OCI-LY1 (cell line): ENCODE measurements at regions not wholly inside any gene's neighbourhood (a gene's known extent, or its start where the extent isn't known, plus 50 kb on each side); places are given as distances from the start of the nearest gene placed in this dataset.

Source experiments
- H2AFZ ChIP-seq: fragments of 200-600 bp; sonication (generic), shearing (Covaris generic); 2 replicates; pipeline ENCODE4 v1.6.0; 2014; ENCODE audit warnings: antibody characterized with exemption, mild to moderate bottlenecking, low read length
- H3F3A ChIP-seq: fragments of 200-600 bp; sonication (generic), shearing (Covaris generic); 2 replicates; pipeline ENCODE4 v1.6.0; 2014; ENCODE audit warnings: mild to moderate bottlenecking, antibody characterized with exemption, low read length, moderate library complexity; ENCODE audit not compliant: insufficient read depth
- H3K27ac ChIP-seq: fragments of 200-600 bp; sonication (generic); 2 replicates; pipeline ENCODE4 v1.5.1; 2014; ENCODE audit warnings: low read length, mixed run types, mild to moderate bottlenecking, low read depth; ENCODE audit not compliant: poor library complexity, severe bottlenecking
- H3K27me3 ChIP-seq: fragments of 200-600 bp; sonication (generic); 2 replicates; pipeline ENCODE4 v1.6.0; 2014; ENCODE audit warnings: antibody characterized with exemption, mild to moderate bottlenecking, low read length, moderate library complexity; ENCODE audit not compliant: insufficient read depth
- H3K36me3 ChIP-seq: fragments of 200-600 bp; sonication (generic); 2 replicates; pipeline ENCODE4 v1.6.1; 2014; ENCODE audit warnings: mild to moderate bottlenecking, antibody characterized with exemption, low read length, moderate library complexity, mixed read lengths; ENCODE audit not compliant: insufficient read depth
- H3K4me1 ChIP-seq: fragments of 200-600 bp; sonication (generic); 2 replicates; pipeline ENCODE4 v1.5.1; 2014; ENCODE audit warnings: mild to moderate bottlenecking, low read length, moderate library complexity; ENCODE audit not compliant: insufficient read depth, severe bottlenecking
- H3K4me2 ChIP-seq: fragments of 200-600 bp; sonication (generic), shearing (Covaris generic); 2 replicates; pipeline ENCODE4 v1.6.1; 2014; ENCODE audit warnings: low read length
- H3K4me3 ChIP-seq: fragments of 200-600 bp; sonication (generic); 2 replicates; pipeline ENCODE4 v1.5.1; 2014; ENCODE audit warnings: low read length, low read depth, mild to moderate bottlenecking, mixed read lengths; ENCODE audit not compliant: poor library complexity, severe bottlenecking
- H3K79me2 ChIP-seq: fragments of 200-600 bp; shearing (Covaris generic); 2 replicates; pipeline ENCODE4 v1.6.1; 2016; ENCODE audit warnings: mixed run types, low read length, mixed read lengths; ENCODE audit not compliant: insufficient read depth
- H3K9ac ChIP-seq: fragments of 200-600 bp; sonication (generic), shearing (Covaris generic); 2 replicates; pipeline ENCODE4 v1.6.1; 2014; ENCODE audit warnings: mild to moderate bottlenecking, low read length, mixed read lengths
- H3K9me2 ChIP-seq: fragments of 200-600 bp; sonication (generic), shearing (Covaris generic); 2 replicates; pipeline ENCODE4 v1.6.1; 2014; ENCODE audit warnings: low read depth, mild to moderate bottlenecking, low read length, mixed read lengths
- H3K9me3 ChIP-seq: fragments of 200-600 bp; shearing (Covaris generic); 2 replicates; pipeline ENCODE4 v1.6.1; 2014; ENCODE audit warnings: low read length, mixed read lengths
- H4K20me1 ChIP-seq: fragments of 200-600 bp; sonication (generic), shearing (Covaris generic); 2 replicates; pipeline ENCODE4 v1.6.0; 2016; ENCODE audit warnings: mild to moderate bottlenecking, low read length; ENCODE audit not compliant: insufficient read depth
- CTCF ChIP-seq: fragments of 200-600 bp; sonication (generic), shearing (Covaris generic); IDR thresholded peaks from 2 replicates; pipeline ENCODE4 v1.5.1; 2017; ENCODE audit warnings: mild to moderate bottlenecking, antibody characterized with exemption, low read length, moderate library complexity, mixed read lengths
- EZH2 ChIP-seq: fragments of 200-600 bp; sonication (generic), shearing (Covaris generic); IDR thresholded peaks from 2 replicates; pipeline ENCODE4 v1.8.0; 2017; ENCODE audit warnings: borderline replicate concordance, mixed run types, mild to moderate bottlenecking, antibody characterized with exemption, low read length, moderate library complexity, mixed read lengths

DNA sequence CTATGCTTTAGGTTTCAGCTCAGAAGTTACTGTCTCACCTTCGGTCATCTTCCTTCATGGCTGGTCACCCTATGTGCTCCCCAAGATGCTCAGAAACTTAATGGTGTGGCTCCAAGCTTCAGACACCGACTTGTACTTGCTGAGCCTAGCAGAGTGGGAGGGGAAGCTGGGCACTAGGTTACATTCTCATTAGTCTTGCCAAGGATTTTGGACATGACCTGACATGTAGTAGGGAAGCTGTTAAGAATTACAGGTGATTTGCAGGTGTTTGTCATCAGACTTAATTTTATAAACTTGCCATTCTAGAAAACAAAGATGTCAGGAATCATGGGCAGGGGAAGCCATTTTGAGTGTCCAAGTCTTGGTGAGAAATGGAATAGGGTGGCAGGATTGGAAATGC lies 72.4 kb downstream of the CCNG2 start:
- TF ChIP-seq EZH2 (no peak), CTCF (no peak)
- Histone ChIP-seq H3K27ac (no peak overlapping the region), H3K9me3 (no peaks in the 10 kb centered on the region)

DNA sequence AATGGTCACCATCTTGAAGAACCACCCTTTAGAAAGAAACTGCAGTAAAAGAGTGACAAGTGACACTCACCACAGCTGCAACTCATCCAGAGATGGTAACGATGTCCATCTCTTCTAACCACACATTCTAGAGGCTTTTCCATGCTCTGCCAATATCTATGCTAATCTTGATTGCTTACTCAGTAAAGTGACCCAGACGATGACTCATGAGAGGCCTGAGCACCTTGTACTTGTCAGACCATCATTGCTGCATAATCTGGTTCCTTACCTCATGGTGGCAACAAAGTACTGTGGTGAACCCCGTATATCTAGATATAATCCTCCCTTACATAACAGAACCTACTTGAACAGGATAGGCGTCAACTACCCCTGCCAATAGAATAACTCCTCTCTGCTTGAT lies 75.6 kb downstream of the CCNG2 start:
- H3K27ac ChIP-seq, result no peak overlapping the region
- no peaks in the 10 kb centered on the region for H3K36me3 ChIP-seq
- H3K9me2 ChIP-seq, result no peaks in the 10 kb centered on the region
- H4K20me1 ChIP-seq, result no peaks in the 10 kb centered on the region
- H3K4me2 ChIP-seq, result no peak overlapping the region
- no peak overlapping the region for H3K4me3 ChIP-seq
- peaks cover 7% of the 10 kb centered on the region; the same call in 1 of the 2 replicates for H3K27me3 ChIP-seq
- H2AFZ ChIP-seq, result no peak overlapping the region
- no peaks in the 10 kb centered on the region for H3K4me1 ChIP-seq
- no peaks in the 10 kb centered on the region for H3K9me3 ChIP-seq
- no peaks in the 10 kb centered on the region for H3K79me2 ChIP-seq
- TF ChIP-seq CTCF, result no peak
- TF ChIP-seq EZH2, result no peak
- H3K9ac ChIP-seq, result no peak overlapping the region
- no peaks in the 10 kb centered on the region for H3F3A ChIP-seq

More for the DNA sequence above, 72.4 kb downstream of the CCNG2 start:
- Histone ChIP-seq H3K79me2 (no peaks in the 10 kb centered on the region), H3K4me1 (no peaks in the 10 kb centered on the region), H3F3A (no peaks in the 10 kb centered on the region), H3K27me3 (no peaks in the 10 kb centered on the region), H3K4me3 (no peak overlapping the region), H4K20me1 (no peaks in the 10 kb centered on the region), H3K36me3 (no peaks in the 10 kb centered on the region), H3K9me2 (no peaks in the 10 kb centered on the region), H3K9ac (no peak overlapping the region), H3K4me2 (no peak overlapping the region), H2AFZ (no peak overlapping the region)

DNA sequence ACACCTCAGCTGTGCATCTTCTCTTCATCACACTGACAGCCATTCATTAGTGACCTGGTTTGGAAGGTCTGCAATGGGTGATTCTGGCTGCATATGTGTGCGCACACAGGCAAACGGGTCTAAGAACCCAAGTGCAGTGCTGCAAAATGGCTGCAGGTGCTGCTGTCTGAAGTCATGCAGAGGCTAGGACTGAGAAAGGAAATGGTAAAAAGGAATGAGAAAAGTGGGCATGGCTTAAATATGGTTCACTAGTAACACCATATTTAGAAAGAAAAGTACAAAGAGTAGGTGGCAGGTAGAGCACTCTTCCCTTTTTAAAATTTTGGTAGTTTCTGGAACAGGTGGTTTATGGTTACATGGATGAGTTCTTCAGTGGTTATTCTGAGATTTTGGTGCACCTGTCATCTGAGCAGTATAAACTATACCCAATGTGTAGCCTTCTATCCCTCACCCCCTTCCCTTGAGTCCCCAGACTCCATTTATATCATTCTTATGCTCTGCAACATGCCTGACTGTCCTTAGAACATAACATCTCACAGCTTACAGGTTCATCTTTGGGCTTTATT lies 78.4 kb downstream of the CCNG2 start:
- TF ChIP-seq CTCF (no peak), EZH2 (no peak)
- Histone ChIP-seq H3K27ac (no peak overlapping the region), H3K4me1 (no peaks in the 10 kb centered on the region), H3K4me2 (no peak overlapping the region), H4K20me1 (no peaks in the 10 kb centered on the region), H3K79me2 (no peaks in the 10 kb centered on the region), H3K27me3 (peaks cover 7% of the 10 kb centered on the region; the same call in 1 of the 2 replicates), H3F3A (no peaks in the 10 kb centered on the region), H3K9me3 (no peaks in the 10 kb centered on the region), H3K4me3 (no peak overlapping the region), H3K9ac (no peak overlapping the region), H3K9me2 (no peaks in the 10 kb centered on the region), H3K36me3 (no peaks in the 10 kb centered on the region), H2AFZ (no peak overlapping the region)
